Ascending aorta (tissue), 2 donors: ENCODE measurements at regions not wholly inside any gene's neighbourhood (a gene's known extent, or its start where the extent isn't known, plus 50 kb on each side); places are given as distances from the start of the nearest gene placed in this dataset.

Experiments
- DNase-seq, 2 donors: peaks; one replicate each; pipeline ENCODE4 v3.0.0-alpha.2; 2019; ENCODE audit warnings: low spot score in 2 of 2
- H3K27ac ChIP-seq, 2 donors: fragments of 200-600 bp; sonication (generic); one replicate each; pipeline ENCODE4 v1.5.1; 2016 to 2017; ENCODE audit warnings: mild to moderate bottlenecking in 1 of 2
- H3K27me3 ChIP-seq: fragments of 200-600 bp; sonication (generic); one replicate; pipeline ENCODE4 v1.5.1; 2017
- H3K36me3 ChIP-seq, 2 donors: fragments of 200-600 bp; sonication (generic); one replicate each; pipeline ENCODE4 v1.5.1; 2016
- H3K4me1 ChIP-seq, 2 donors: fragments of 200-600 bp; sonication (generic); one replicate each; pipeline ENCODE4 v1.5.1; 2016 to 2017; ENCODE audit warnings: mild to moderate bottlenecking in 1 of 2
- H3K4me3 ChIP-seq, 2 donors: fragments of 200-600 bp; sonication (generic); one replicate each; pipeline ENCODE4 v1.5.1; 2016 to 2017; ENCODE audit warnings: mild to moderate bottlenecking in 1 of 2
- H3K9me3 ChIP-seq, 2 donors: fragments of 200-600 bp; sonication (generic); one replicate each; pipeline ENCODE4 v1.5.1; 2016
- intact Hi-C: fragments of 100-400 bp; cut with DNase I; formaldehyde crosslinking; loops from one replicate; pipeline ENCODE4 v1.15.1; 2023
- TF ChIP-seq, protein P1 (sequence below), 3 experiments: fragments of 200-600 bp in 2 of 3; fragments of 450-650 bp in 1 of 3; sonication (generic) in 2 of 3; IDR thresholded peaks; one replicate each; pipeline ENCODE4 v1.5.1; 2016 to 2019; ENCODE audit warnings: antibody characterized with exemption in 3 of 3, mild to moderate bottlenecking in 1 of 3, moderate library complexity in 1 of 3

DNA sequence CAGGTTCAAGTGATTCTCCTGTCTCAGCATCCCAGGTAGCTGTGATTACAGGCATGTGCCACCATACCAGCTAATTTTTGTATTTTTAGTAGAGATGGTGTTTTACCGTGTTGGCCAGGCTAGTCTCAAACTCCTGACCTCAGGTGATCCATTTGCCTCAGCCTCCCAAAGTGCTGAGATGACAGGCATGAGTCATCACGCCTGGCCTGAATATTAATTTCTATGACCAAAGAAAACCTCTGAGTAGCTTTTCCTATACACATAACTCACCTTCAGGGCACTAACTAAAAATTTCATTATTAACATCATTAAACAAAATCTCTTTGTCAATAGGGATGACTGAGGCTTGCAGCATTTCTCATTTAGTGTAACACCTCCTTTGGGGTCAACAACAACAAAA is 259.6 kb upstream of the KRR1 start:
- Histone ChIP-seq H3K36me3 (no peaks in the 10 kb centered on the region), H3K4me1 (no peaks in the 10 kb centered on the region), H3K4me3 (no peak overlapping the region), H3K9me3 (no peaks in the 10 kb centered on the region), H3K27me3 (no peaks in the 10 kb centered on the region), H3K27ac (no peak overlapping the region)
- no peak for DNase-seq
- TF ChIP-seq, protein P1, sequence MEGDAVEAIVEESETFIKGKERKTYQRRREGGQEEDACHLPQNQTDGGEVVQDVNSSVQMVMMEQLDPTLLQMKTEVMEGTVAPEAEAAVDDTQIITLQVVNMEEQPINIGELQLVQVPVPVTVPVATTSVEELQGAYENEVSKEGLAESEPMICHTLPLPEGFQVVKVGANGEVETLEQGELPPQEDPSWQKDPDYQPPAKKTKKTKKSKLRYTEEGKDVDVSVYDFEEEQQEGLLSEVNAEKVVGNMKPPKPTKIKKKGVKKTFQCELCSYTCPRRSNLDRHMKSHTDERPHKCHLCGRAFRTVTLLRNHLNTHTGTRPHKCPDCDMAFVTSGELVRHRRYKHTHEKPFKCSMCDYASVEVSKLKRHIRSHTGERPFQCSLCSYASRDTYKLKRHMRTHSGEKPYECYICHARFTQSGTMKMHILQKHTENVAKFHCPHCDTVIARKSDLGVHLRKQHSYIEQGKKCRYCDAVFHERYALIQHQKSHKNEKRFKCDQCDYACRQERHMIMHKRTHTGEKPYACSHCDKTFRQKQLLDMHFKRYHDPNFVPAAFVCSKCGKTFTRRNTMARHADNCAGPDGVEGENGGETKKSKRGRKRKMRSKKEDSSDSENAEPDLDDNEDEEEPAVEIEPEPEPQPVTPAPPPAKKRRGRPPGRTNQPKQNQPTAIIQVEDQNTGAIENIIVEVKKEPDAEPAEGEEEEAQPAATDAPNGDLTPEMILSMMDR (IDR thresholded peaks at IDR 0.05): no peak
- intact Hi-C loops: no loop called here

DNA sequence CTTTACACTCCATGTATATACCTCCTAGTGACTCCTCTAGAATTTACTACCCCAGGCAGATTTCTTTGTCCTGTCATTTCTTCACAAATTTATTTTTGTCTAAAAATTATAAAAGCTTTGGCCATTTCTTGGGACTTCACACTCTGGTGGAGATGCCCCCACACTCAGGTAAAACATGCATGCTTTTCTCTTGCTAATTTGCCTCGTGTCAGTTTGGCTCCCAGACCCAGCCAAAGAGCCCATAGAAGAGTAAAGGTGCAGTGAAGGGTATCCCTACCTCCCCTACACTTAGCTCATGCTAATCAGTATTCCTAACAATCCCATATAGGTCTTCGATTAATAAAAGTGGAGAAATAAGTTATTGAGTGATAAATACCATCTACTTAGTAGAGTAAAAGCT is 256.5 kb upstream of the KRR1 start:
- H3K9me3 ChIP-seq: no peaks in the 10 kb centered on the region
- no peak overlapping the region for H3K27ac ChIP-seq
- H3K27me3 ChIP-seq: no peaks in the 10 kb centered on the region
- intact Hi-C loops: no loop called here
- TF ChIP-seq, protein P1 (IDR thresholded peaks at IDR 0.05): no peak
- H3K36me3 ChIP-seq: no peaks in the 10 kb centered on the region
- H3K4me3 ChIP-seq: no peak overlapping the region
- H3K4me1 ChIP-seq: no peaks in the 10 kb centered on the region
- no peak for DNase-seq

DNA sequence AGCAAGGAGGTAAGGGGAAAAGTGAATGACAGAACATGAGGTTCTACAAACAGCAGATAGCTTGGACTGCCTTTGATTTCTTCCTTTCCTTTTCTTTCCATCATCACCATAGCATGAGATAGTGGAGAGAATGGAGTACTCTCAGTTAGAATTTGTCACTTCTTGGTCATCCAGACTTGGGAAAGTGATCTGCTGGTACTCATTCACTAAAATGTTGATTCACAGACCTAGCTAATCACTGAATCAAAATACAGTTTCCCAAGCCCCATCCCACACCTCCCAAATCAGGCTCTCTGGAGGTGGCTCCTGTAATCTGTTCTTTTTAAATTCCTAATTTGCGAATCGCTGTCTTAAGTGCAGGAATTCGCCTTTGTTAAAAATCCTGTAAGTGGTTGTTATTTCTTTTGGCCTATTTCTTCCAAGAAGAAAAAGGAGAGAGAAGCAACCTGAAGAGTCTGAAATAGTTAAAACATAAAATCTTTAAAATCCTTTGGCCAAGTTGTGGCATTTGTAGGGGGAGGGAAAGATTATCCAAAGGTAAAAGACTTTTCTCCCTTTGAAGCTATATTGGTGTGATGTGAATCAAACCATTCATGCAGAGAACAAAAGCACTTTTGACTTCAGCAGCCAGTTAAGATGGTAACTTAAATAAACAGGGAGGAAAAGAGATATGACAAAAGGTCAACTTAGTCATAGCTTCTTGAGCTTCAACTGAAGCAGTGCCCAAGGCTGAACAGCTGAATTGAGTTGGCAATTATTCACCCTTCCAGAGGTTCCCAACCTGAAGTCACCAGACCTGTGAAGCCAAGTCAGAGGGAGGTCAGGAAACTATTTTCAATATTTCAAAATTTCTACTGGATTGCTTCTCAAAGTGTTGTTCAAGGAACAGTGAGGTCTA is 255.1 kb upstream of the KRR1 start:
- no peaks in the 10 kb centered on the region for H3K9me3 ChIP-seq
- intact Hi-C loops: no loop called here
- H3K27me3 ChIP-seq: no peaks in the 10 kb centered on the region
- H3K4me3 ChIP-seq: no peak overlapping the region
- TF ChIP-seq, protein P1 (IDR thresholded peaks at IDR 0.05): no peak
- DNase-seq: no peak
- no peak overlapping the region for H3K27ac ChIP-seq
- H3K4me1 ChIP-seq: no peaks in the 10 kb centered on the region
- H3K36me3 ChIP-seq: no peaks in the 10 kb centered on the region

DNA sequence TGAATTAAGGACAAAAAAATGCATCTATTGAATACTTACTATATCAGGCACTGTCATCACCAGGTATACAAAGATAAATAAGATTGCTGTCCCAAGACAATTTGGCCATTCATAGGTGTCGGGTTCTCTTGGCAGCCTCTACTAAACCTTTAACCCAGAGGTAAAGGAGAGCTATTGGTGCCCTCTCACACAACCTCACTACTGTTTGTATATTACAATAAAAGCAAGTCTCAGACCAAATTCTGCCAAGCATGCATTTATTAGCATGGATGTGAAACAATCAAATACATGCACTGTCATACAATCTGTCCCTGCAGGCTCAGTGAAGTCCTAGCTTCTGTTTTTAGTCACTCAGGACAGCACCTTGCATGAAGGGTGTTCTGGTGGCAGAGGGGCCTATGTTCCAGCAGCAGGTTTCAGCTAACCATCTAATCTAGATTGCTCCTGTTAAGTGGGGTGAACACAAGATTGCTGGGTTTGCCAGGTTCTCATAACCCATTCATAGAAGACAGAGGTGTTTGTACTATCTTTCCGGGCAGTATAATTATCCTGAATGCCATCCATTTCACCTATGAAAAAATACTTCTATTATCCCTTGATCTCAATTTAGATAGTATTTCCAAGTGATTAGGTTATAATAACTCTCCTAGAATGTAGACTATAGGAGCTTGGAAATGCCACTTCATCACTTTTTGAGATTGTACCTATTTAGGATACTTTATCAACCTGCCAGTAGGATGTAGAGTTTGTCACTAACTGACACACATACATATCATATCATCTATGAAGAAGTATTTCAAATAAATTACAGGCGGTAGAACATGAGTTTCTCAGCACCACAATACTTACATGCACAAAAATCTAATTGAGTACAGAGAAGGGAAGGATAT is 254.0 kb upstream of the KRR1 start:
- Histone ChIP-seq H3K27me3 (no peaks in the 10 kb centered on the region), H3K36me3 (no peaks in the 10 kb centered on the region), H3K4me3 (no peak overlapping the region), H3K4me1 (no peaks in the 10 kb centered on the region), H3K9me3 (no peaks in the 10 kb centered on the region), H3K27ac (no peak overlapping the region)
- no peak for DNase-seq
- TF ChIP-seq, protein P1 (IDR thresholded peaks at IDR 0.05): no peak
- intact Hi-C loops: no loop called here

DNA sequence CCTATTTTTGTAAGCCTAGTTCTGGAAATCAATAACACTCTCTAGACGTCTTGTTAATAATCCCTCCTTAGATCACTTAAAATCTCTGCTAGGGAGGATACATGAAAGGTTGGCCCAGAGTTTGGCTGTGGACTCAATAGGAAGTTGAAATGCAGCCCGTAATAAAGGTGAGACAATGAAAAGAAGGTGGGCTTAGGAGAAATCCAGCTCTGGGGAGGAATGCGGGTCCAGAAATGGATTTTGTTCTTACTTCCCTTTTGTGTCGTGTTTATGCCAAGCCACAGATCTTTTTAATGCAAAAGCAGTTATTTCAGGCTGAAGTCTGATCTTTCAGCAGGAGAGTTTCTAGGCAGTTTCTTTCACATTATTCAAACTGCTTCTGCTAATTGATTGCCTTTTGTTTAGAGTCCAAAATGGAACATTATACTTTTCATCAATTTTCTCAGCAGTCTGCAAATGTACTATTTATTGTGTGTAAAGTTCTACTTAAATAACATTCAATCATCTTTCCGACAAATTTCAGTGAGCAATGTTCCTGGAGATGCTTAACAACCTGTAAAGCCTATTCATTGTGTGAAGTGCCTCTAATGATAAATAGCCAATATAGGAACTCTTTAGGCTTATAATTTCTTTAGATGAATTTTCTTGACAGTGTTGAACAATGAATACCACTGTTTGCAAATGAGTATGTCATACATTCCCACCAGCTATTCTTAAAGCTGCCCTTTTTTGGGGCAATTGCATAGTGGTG is 252.9 kb upstream of the KRR1 start:
- no peaks in the 10 kb centered on the region for H3K27me3 ChIP-seq
- no peaks in the 10 kb centered on the region for H3K9me3 ChIP-seq

More for the DNA sequence above, 252.9 kb upstream of the KRR1 start:
- Histone ChIP-seq H3K4me3 (no peak overlapping the region), H3K4me1 (no peaks in the 10 kb centered on the region), H3K27ac (no peak overlapping the region), H3K36me3 (no peaks in the 10 kb centered on the region)
- intact Hi-C loops: no loop called here
- DNase-seq: no peak
- TF ChIP-seq, protein P1 (IDR thresholded peaks at IDR 0.05): no peak
